Chondrocyte (in vitro differentiated cells): ENCODE measurements at regions not wholly inside any gene's neighbourhood (a gene's known extent, or its start where the extent isn't known, plus 50 kb on each side); places are given as distances from the start of the nearest gene placed in this dataset.

Experiments used
- DNase-seq: peaks from one replicate; pipeline ENCODE4 v3.0.0; 2021; ENCODE audit warnings: mixed read lengths, low spot score
- H3K27ac Mint-ChIP-seq: one replicate; pipeline ENCODE4 v1.8.0; 2021; ENCODE audit warnings: mild to moderate bottlenecking, moderate library complexity, mixed read lengths; ENCODE audit not compliant: unreplicated experiment
- H3K27me3 Mint-ChIP-seq: 2 replicates; pipeline ENCODE4 v1.8.0; 2021; ENCODE audit warnings: low read depth, mixed read lengths
- H3K36me3 Mint-ChIP-seq: 2 replicates; pipeline ENCODE4 v1.8.0; 2021; ENCODE audit warnings: low read depth, mixed read lengths
- H3K4me1 Mint-ChIP-seq: 2 replicates; pipeline ENCODE4 v1.8.0; 2021; ENCODE audit warnings: low read depth, mild to moderate bottlenecking, mixed read lengths
- H3K4me3 Mint-ChIP-seq: one replicate; pipeline ENCODE4 v1.8.0; 2021; ENCODE audit warnings: mild to moderate bottlenecking, moderate library complexity, mixed read lengths; ENCODE audit not compliant: unreplicated experiment
- H3K9me3 Mint-ChIP-seq: 2 replicates; pipeline ENCODE4 v1.8.0; 2021; ENCODE audit warnings: low read depth, mixed read lengths
- CTCF ChIP-seq: fragments of 200-600 bp; sonication (generic); IDR thresholded peaks from 2 replicates; pipeline ENCODE4 v1.5.0; 2021; ENCODE audit warnings: antibody characterized with exemption, mild to moderate bottlenecking, moderate library complexity

- peaks cover 6% of the 10 kb centered on the region for H3K4me1 Mint-ChIP-seq
- no peaks in the 10 kb centered on the region for H3K36me3 Mint-ChIP-seq
- no peak for TF ChIP-seq CTCF
- H3K4me3 Mint-ChIP-seq, result no peak overlapping the region
- peaks cover 4% of the 10 kb centered on the region for H3K9me3 Mint-ChIP-seq
- H3K27ac Mint-ChIP-seq, result no peak overlapping the region
- H3K27me3 Mint-ChIP-seq, result no peaks in the 10 kb centered on the region
- no peak for DNase-seq
Measured at GRCh38 chr5:4661326-4661725, 478.8 kb upstream of the ADAMTS16 start.

- no peak for TF ChIP-seq CTCF
- peaks cover 6% of the 10 kb centered on the region for H3K4me1 Mint-ChIP-seq
- H3K27ac Mint-ChIP-seq, result no peak overlapping the region
- no peak for DNase-seq
- no peak overlapping the region for H3K4me3 Mint-ChIP-seq
- H3K27me3 Mint-ChIP-seq, result no peaks in the 10 kb centered on the region
- H3K36me3 Mint-ChIP-seq, result no peaks in the 10 kb centered on the region
- no peaks in the 10 kb centered on the region for H3K9me3 Mint-ChIP-seq
Measured at GRCh38 chr5:4661836-4662235, 478.3 kb upstream of the ADAMTS16 start.

GRCh38 chr5:4662756-4663155 is 477.4 kb upstream of the ADAMTS16 start:
- Mint-ChIP-seq H3K4me1 (peaks cover 6% of the 10 kb centered on the region), H3K27ac (no peak overlapping the region), H3K36me3 (no peaks in the 10 kb centered on the region), H3K9me3 (no peaks in the 10 kb centered on the region), H3K4me3 (no peak overlapping the region), H3K27me3 (no peaks in the 10 kb centered on the region)
- no peak for TF ChIP-seq CTCF
- DNase-seq, result no peak

GRCh38 chr5:4665911-4666310 is 474.2 kb upstream of the ADAMTS16 start:
- Mint-ChIP-seq H3K36me3 (no peaks in the 10 kb centered on the region), H3K9me3 (no peaks in the 10 kb centered on the region), H3K4me3 (no peak overlapping the region), H3K27me3 (no peaks in the 10 kb centered on the region), H3K27ac (no peak overlapping the region), H3K4me1 (peaks cover 6% of the 10 kb centered on the region)
- TF ChIP-seq CTCF, result no peak
- DNase-seq, result no peak

- H3K9me3 Mint-ChIP-seq, result no peaks in the 10 kb centered on the region
- peaks cover 21% of the 10 kb centered on the region for H3K4me1 Mint-ChIP-seq
- TF ChIP-seq CTCF, result no peak
- no peaks in the 10 kb centered on the region for H3K36me3 Mint-ChIP-seq
- H3K27me3 Mint-ChIP-seq, result no peaks in the 10 kb centered on the region
- no peak for DNase-seq
- H3K4me3 Mint-ChIP-seq, result no peak overlapping the region
- H3K27ac Mint-ChIP-seq, result no peak overlapping the region
Measured at GRCh38 chr5:4674166-4674565, 466.0 kb upstream of the ADAMTS16 start.
